ENCODE measurements at regions not wholly inside any gene's neighbourhood (a gene's known extent, or its start where the extent isn't known, plus 50 kb on each side); places are given as distances from the start of the nearest gene placed in this dataset.

- no peak overlapping the region for H3K27ac ChIP-seq
- TF ChIP-seq CTCF (conservative IDR thresholded peaks at IDR 0.05) (no peak), ZFX (IDR thresholded peaks at IDR 0.05) (no peak)
Observed at GRCh38 chr3:11928381-11928780, 75.8 kb upstream of the SYN2 start.

GRCh38 chr3:11929531-11929930, 74.7 kb upstream of the SYN2 start:
- no peak overlapping the region for H3K27ac ChIP-seq
- TF ChIP-seq ZFX (IDR thresholded peaks at IDR 0.05) = no peak
- TF ChIP-seq CTCF (conservative IDR thresholded peaks at IDR 0.05) = no peak

DNA sequence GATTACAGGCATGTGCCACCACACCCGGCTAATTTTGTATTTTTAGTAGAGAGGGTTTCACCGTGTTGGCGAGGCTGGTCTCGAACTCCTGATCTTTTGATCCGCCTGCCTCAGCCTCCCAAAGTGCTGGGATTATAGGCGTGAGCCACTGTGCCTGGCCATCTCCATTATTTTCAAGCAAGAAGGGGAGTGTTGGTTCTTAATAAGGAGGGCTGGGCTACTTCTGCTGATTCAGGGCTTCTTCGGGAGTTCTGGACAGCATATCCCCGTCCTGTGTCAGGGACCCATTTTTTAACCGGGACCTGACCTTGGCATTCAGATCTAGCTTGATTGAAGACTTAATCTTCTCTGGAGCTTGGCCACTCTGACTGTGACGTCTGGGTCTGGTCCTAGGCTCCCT, 74.1 kb upstream of the SYN2 start:
- no peak overlapping the region for H3K27ac ChIP-seq
- no peak for TF ChIP-seq CTCF (conservative IDR thresholded peaks at IDR 0.05)
- TF ChIP-seq ZFX (IDR thresholded peaks at IDR 0.05) = no peak

DNA sequence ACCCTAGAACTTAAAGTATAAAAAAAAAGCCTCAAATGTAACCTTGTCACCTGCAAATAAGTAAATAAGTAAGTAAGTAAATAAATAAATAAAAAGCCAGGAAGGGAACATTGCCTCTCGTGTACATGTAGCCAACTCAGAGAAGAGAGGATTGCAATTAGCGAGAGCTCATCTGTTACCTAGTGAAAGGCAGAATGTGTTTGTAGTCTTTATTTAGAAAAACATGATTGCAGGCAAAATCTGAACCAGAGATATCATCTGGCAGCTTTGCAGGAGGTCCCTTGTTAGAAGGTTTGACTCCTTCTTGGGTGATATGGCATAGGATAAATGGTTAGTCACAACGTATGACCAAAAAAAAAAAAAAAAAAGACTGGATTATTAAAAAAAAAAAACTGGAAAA, 71.6 kb upstream of the SYN2 start:
- TF ChIP-seq ZFX (IDR thresholded peaks at IDR 0.05) = no peak
- no peak for TF ChIP-seq CTCF (conservative IDR thresholded peaks at IDR 0.05)
- no peak overlapping the region for H3K27ac ChIP-seq

DNA sequence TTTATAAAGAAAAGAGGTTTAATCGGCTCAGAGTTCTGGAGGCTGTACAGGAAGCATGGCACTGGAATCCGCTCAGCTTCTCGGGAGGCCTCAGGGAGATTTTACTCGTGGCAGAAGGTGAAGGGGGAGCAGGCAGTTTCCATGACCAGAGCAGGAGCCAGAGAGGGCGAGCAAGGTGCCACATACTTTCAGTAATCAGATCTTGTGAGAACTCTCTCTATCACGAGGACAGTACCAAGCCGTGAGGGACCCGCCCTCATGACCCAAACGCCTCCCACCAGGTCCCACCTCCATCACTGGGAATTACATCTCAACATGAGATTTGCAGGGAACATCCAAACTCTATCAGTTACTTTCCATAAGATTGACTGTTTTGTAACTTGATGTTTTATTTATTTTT, 70.7 kb upstream of the SYN2 start:
- TF ChIP-seq CTCF (conservative IDR thresholded peaks at IDR 0.05) (no peak), ZFX (IDR thresholded peaks at IDR 0.05) (no peak)
- H3K27ac ChIP-seq = no peak overlapping the region

DNA sequence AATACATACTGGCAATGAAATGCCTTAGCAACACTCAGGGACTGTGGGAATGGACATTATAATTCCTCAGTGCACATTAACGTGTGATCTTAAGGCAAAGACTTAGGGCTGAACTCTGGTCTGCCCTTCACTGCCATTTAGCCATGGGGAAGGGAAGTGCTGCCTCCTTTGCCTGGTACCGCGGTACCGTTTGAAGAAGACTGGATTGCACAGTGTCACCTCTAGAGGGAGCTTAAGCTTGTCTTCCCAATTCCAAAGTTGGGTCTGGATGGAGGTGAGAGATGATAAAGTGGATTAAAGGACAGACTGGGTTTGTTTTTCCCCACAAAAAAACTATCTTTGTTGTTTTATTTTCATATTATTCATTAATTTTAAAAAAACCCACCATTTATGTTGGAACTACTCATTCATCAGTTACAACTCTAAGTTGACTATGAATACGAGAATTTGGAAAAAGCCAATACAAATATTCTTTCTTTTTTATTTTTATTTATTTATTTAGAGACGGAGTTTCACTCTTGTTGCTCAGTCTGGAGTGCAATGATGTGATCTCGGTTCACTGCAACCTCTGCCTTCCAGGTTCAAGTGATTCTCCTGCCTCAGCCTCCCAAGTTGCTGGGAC, 60.0 kb upstream of the SYN2 start:
- peak; percentile 85 for TF ChIP-seq CTCF (conservative IDR thresholded peaks at IDR 0.05)
- no peak for TF ChIP-seq ZFX (IDR thresholded peaks at IDR 0.05)
- H3K27ac ChIP-seq = no peak overlapping the region

DNA sequence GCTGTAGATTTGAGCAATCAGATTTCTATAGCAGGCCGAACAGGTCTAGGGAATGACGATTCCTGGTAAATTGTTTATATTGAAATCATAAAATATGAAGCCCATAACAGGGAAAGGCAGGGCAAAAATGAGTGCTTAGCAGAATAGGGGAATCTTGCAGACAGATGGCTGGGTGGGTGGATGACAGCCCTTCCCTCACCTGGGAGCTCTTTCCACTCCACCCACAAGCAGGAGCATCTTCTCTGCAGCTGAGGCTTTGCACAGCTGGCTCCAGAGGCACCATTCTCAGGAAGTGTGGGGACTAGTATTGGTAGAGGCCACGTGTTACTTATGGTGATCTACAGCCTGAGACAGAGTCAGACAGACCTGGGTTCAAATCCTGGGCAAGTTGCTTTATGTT, 55.9 kb upstream of the SYN2 start:
- TF ChIP-seq ZFX (IDR thresholded peaks at IDR 0.05) = no peak
- no peak for TF ChIP-seq CTCF (conservative IDR thresholded peaks at IDR 0.05)
- H3K27ac ChIP-seq = no peak overlapping the region
